Erythroblast (primary cell): ENCODE measurements at regions not wholly inside any gene's neighbourhood (a gene's known extent, or its start where the extent isn't known, plus 50 kb on each side); places are given as distances from the start of the nearest gene placed in this dataset.

ENCODE experiments used
- DNase-seq, 2 experiments: peaks; one replicate each; lab custom pipeline; 2025; lab: John Stamatoyannopoulos, UW
- GATA1 ChIP-seq: IDR thresholded peaks from 2 replicates; pipeline ENCODE4 v1.6.1; 2011; ENCODE audit warnings: low read depth, mild to moderate bottlenecking, control low read depth, low read length, moderate library complexity
- POLR2A ChIP-seq: IDR thresholded peaks from 2 replicates; pipeline ENCODE4 v1.6.1; 2011; ENCODE audit warnings: mild to moderate bottlenecking, low read length

DNA sequence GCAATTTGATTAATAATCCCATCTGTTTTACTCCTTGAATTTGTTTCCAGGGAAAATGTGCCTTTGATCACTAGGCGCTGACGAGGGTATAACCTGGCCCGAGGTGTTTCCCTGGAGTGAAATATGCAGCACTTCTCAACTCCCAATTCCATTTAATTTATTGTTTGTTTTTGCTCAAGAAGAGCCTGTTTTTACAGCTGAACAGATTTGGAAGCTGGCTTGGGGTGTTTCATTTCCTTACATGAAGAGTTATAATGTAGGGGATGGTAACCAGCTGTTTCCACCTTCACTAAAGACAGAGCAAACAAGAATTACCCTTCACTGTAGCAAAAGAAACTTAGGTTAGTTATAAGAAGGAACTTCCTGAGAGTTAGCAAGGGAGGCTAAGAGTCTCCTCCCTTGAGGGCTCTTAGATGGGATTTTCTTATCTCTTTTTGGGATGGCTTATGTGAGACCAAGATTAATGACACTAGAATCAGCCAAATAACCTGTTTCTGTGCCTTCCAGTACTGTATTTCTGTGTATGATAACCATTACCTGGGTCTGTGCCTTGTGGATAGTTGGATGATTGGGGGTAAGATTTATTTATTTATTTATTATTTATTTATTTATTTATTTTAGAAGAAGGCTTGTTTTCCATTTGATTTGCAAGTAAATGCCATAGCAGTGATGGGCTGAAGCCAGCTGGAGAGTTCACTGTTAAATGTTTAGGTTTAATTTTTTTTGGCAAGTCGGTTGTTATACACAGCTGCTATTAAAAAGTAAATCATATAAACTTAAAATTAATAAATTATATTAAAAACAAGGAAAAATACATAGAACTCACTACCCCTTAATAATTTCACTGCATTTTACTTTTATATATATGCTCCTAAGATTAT is 162.2 kb upstream of the BMP2 start:
- peak in 1 of 2 experiments; percentile 24 for DNase-seq
- TF ChIP-seq POLR2A (no peak), GATA1 (no peak)

DNA sequence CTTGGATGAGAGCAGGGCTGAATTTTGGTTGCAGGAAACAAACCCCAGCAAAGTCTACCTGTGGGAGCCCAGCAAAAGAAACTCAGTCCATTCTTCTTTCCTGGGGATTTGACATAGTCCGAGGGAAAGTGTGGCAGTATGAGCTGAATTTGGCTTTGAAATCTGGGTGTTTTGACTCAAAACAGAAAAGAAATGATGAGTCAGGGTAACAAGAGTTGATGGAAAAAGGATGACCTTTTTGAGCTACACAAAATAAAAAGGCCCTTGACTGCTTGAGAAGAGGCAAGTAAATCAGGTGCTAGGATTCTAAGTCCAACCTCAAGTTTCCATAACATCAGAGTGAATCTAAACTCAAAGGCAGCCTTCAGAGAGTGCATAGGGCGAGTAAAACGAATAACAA is 163.3 kb upstream of the BMP2 start:
- no peak for TF ChIP-seq GATA1

DNA sequence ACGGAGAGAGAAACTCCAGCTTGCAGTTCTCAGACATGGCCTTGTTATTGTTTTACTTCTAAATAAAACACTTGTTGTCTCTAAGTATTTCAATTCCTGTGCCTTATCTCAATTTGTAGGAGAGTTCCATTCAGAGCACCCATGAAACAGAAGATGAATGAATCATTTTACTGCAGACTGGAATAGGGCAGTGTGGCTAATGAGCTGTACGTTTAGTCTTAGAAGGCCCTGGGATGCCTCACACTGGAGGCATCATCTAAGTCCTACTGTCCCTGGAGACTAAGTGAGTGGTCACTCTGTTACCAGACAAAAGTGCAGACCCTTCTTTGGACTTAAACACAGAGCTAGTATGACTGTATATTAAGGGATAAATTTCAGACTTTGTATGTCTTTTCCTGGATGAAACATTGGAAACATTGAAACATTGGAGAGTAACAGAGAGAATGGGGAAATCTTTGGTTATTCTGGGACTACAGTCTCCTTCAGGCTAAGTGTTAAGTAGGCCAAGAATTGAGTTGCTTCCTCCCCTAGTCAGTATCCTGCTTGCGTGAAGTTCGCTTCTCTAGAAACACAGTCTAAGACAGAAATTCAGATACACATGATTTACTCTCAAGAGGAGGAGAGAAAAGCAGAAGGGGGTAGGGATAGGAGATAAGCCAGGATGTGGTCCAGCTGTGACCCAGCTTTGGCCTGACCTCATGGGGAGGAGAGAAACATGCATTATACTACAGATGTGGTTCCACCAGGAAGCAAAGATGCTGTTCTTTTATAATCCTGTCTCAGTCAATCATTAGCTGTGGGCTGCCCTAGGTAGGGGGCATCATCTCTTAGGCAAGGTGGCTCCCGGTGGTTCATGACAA is 167.4 kb upstream of the BMP2 start:
- TF ChIP-seq GATA1 (no peak), POLR2A (no peak)
- no peak for DNase-seq

More for the DNA sequence above, 163.3 kb upstream of the BMP2 start:
- no peak for DNase-seq

DNA sequence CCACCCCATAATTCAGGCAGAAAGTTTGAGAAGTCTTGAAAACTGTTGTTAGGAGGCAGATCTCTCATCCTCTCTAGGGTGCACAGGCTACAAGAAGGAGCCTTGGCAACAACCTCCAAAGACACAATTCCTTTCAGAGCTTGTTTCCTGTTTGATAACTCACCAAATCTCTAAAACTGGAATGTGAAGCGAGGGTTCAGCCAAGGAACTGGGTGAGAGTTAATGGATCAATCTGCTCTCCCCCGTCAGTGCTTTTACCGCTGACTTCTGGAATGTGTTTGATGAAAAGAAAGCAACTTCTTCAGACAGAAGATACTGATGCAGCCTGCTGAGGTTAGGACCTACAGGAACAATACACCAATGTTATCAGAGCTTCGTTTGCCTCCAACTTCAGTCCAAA is 171.8 kb upstream of the BMP2 start:
- DNase-seq, result no peak

DNA sequence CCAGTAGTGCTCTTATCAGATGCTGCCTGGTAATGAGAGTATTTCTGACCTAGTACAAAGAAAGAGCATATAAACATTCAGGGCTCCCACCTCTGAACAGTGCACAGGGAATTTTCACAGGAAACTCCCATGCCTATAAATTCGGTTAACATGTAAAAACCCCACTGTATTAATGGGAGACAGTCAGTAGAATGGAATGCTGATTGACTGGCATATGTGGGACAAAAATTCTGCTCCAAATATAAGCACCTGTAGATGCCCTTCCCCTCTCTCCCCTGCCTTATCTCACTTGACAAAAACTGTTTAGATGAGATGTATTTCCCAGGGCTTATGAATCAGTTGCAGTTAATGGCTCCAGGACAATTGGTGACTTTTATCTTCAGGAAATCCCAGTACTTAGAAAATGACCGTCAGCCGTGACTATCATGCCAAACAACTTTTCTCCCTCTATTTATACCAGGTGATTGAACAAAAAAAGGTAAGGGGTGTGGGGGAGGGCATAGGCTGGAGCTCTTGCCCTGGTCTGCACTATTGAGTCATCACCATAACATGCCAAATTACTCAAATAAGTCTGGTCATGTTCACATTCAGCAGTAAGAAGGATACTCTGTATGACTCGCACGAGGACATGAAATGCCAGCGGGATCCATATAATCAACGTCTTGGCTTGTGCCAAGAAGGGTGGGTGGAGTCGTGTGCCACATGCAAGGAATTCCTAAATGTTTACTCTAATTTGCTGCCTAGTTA is 176.4 kb upstream of the BMP2 start:
- DNase-seq, result no peak

More for the DNA sequence above, 171.8 kb upstream of the BMP2 start:
- TF ChIP-seq POLR2A (no peak), GATA1 (no peak)

DNA sequence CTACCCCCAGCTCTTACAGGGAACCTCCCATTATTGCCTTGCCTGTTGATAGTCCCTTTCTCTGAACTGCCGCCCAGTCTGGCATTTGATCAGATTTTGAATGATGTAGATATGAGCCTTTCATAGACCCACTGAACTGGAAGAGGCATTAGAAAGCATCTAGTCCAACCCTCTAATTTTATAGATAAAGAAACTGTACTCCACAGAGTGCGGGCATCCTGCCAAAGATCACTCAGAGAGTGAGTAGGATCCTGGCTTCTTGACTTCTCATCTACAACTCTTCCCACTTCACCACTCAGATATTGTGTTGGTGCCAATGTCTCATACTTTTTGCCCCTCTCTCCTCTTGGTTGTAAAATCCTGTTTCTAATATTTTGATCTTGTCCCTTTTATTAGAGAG is 179.2 kb upstream of the BMP2 start:
- no peak for TF ChIP-seq GATA1
- no peak for TF ChIP-seq POLR2A
- peak; percentile 89 to 90 for DNase-seq

More for the DNA sequence above, 176.4 kb upstream of the BMP2 start:
- TF ChIP-seq GATA1 (no peak), POLR2A (no peak)

DNA sequence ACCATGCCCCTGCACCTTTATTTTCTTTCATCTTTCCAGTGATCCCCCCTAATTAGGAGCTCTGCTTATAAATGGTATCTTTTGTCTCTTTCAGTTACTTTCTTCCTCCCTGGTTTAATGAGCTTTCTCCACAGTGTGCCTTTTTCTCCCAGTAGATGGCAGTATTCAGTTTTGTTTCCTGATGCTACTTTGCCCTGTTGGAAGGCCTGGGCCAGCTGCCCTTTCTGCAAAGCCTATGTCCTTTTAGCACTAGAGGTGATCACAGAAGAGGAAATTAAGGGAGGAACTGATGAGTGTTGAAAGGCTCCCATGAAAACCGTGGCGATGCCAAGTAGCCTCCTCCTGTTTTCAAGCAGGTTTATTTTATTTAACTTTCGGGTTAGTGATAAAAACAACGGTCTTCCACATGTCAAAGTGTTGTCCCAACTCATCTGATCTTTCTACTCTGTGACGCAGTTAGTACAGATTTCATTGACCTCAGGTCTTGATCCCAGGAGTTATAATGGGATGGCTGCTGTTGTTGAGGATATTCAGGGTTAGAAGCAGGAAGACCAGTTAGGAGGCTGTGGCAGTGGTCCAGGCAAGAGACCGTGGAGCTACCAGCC is 184.2 kb upstream of the BMP2 start:
- TF ChIP-seq POLR2A (no peak), GATA1 (no peak)
- DNase-seq, result peak; percentile 72 to 79

DNA sequence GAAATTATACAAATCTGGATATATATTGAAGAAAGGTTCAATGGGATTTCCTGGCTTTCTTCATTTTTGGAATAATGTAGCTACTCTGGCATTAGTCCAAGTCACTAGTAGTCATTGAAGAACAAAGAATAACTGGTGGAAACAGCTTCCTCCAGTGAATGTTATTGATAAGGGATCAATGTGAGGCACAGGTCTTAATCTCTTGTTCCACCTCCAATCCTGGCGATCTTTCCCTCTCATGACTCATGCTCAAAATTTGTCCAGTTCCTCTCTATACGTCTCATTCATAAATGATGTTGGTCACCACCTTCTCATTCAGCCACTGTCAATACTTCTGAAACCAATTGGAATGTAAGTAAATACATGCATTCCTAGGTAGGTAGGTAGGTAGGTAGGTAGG is 185.0 kb upstream of the BMP2 start:
- no peak for TF ChIP-seq POLR2A
- no peak for TF ChIP-seq GATA1
- peak in 1 of 2 experiments; percentile 9 for DNase-seq

DNA sequence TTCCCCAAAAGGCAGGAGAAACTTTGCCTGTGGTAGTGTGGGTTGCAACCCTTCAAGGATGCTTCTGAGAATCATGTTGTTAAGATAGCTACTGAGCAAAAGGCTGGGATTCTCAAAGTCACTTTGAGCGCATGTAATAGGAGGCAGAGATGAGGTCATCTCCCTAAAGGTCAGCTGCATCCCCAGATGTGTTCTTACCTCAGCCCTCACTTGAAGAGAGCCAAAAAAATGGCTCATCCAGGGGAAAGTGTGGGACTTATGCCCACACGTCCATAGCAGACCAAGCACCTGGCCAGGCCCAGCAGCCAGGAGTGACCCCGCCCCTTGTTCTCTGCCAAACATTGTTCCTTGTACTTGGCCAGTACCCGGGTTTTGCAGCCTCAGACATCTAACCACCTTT is 187.0 kb upstream of the BMP2 start:
- no peak for DNase-seq
- TF ChIP-seq GATA1 (no peak), POLR2A (no peak)

DNA sequence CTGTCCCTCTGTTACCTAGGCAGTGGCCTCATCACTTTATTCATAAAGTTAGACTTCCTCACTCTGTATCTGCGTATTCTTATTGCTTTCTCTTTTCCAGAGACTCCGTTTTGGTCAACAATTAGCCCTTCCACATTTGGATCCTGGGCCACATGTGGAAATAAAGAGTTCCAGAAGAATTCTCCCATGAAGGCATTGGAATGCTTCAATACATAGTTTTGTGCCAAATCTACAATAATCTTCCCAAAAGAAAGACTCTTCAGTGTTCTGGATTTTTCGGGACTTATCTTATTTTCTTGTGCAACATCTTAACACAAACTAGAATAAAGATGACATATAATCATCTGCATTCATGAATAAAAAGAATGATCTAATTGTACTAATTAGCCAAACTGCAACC is 187.7 kb upstream of the BMP2 start:
- TF ChIP-seq GATA1 (no peak), POLR2A (no peak)
- DNase-seq, result no peak

DNA sequence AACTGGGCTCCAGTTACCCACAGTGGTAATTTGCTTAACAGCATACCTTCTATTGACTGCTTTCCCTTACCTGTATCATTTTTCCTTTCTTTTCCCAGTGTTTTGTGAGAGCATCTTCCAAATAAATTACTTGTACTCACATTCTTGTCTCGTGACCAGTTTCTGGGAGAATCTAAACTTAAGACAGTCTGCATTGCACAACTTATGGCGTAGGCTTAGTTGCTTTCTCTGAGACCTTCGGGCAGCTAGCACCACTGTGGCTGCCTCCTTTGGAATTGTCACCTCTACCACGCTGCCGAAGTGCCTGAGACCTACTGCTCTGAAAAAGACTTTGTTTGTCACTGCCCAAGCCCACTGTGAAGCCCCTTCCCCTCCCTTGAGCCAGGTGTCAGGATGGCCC is 188.1 kb upstream of the BMP2 start:
- no peak for DNase-seq
- TF ChIP-seq POLR2A (no peak), GATA1 (no peak)

DNA sequence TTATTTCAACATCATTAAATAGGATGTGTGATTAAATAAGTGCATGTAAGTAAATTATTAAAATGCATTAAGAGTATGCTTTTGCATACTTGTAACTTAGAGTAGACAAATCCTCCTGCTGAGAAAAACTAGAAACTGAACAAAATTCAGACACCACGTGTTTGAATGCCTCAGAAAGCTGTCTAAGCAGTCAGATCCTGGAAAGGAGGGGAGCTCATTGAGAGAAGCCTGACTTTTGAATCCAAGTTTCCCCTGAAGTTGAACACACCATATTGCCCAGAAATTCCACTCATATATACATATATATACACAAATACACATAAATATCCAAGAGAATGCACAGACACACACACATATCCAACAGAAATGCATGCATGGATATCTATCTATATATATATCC is 190.0 kb upstream of the BMP2 start:
- TF ChIP-seq GATA1 (no peak), POLR2A (no peak)
- no peak for DNase-seq

DNA sequence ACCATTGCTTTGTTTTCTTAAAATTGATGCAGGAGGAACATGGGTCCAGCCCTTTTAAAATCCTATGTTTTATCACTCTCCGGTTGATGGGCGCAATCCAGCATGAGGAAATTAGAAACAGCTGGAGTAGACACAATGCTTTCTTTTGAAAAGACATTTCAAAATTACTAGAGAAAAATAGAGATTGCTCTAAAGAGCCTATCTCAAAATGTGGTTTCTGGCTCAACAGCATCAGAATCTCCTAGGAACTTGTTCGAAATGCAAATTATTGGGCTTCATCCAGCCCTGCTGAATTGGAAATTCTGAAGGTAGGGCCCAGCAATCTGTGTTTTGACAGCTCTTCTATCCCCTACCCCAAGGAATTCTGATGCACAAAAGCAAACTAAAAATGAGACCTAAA is 190.8 kb upstream of the BMP2 start:
- TF ChIP-seq GATA1, result no peak
- TF ChIP-seq POLR2A, result no peak
- DNase-seq, result peak in 1 of 2 experiments; percentile 20
